ENCODE measurements at regions not wholly inside any gene's neighbourhood (a gene's known extent, or its start where the extent isn't known, plus 50 kb on each side); places are given as distances from the start of the nearest gene placed in this dataset.

DNA sequence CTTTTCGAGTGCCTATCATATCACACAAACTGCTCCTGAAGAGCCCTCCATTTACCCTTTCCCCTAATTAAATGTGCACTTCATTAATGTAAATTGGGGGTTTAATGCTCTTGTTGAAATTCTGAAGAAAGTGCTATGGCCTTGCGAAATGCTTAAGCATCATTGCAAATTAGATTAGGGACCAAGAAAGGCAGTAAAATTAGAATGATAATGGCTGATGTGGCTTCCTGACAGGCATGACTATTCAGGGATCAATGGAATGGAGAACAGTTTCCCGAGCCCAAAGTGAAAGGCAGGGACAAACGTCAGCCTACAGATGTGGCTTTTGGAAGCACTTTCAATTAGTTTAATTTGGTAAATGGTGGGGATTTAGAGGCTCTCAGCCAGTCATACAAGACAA lies 120.1 kb downstream of the NKX6-1 start:
- no peaks in the 10 kb centered on the region for H3K36me3 ChIP-seq (ENCODE audit: insufficient read depth, low read length, poor library complexity, severe bottlenecking)
- no peaks in the 10 kb centered on the region for H3K9me3 ChIP-seq (ENCODE audit: low read depth, low read length, poor library complexity, severe bottlenecking)
- CTCF ChIA-PET, result no interaction called here
- BruUV-seq (replicated peaks), result no TSS peak
- peaks cover 72% of the 10 kb centered on the region for H3K27me3 ChIP-seq (replicated peaks; ENCODE audit: insufficient read depth, low read depth, low read length, poor library complexity)
- no peak overlapping the region for H3K4me3 ChIP-seq (ENCODE audit: low read depth, low read length, poor library complexity, severe bottlenecking)
- POLR2A ChIA-PET (ENCODE audit: low non-redundant PET), result no interaction called here
- peak; percentile 48 for DNase-seq (ENCODE audit: low spot score)
- intact Hi-C loops (cut with micrococcal nuclease; ENCODE audit: unreplicated experiment), result no loop called here
- H3K27ac ChIP-seq (ENCODE audit: low read depth, low read length, poor library complexity, severe bottlenecking), result no peak overlapping the region
- no peak for TF ChIP-seq EZH2 (IDR thresholded peaks at IDR 0.05; ENCODE audit: borderline replicate concordance, low read depth, low read length, poor library complexity, severe bottlenecking)
- TF ChIP-seq CTCF (conservative IDR thresholded peaks at IDR 0.05; ENCODE audit: low read depth, low read length), result no peak
- H3K4me1 ChIP-seq (ENCODE audit: insufficient read depth, low read length, poor library complexity, severe bottlenecking), result peaks cover 7% of the 10 kb centered on the region

DNA sequence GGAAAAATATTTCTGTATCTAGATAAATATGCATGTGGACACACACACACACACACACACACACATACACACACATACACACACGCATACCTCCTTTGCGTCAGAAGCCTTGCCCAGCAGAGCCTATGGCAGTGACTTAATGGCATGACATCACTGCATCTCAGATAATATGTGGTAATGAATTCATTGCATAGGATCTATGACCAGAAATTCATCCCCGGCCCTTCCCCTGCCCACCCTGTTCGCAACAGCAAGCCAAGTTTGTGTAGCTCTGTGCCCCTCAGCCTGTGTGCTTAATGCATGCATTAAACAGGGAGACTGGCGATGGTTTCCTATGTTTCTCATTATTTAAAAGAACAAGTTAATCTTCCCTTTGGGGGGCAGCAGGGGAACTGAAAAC lies 120.7 kb downstream of the NKX6-1 start:
- Histone ChIP-seq H3K36me3 (ENCODE audit: insufficient read depth, low read length, poor library complexity, severe bottlenecking) (no peaks in the 10 kb centered on the region), H3K9me3 (ENCODE audit: low read depth, low read length, poor library complexity, severe bottlenecking) (no peaks in the 10 kb centered on the region), H3K4me1 (ENCODE audit: insufficient read depth, low read length, poor library complexity, severe bottlenecking) (peaks cover 7% of the 10 kb centered on the region), H3K4me3 (ENCODE audit: low read depth, low read length, poor library complexity, severe bottlenecking) (no peak overlapping the region), H3K27me3 (replicated peaks; ENCODE audit: insufficient read depth, low read depth, low read length, poor library complexity) (peaks cover 75% of the 10 kb centered on the region), H3K27ac (ENCODE audit: low read depth, low read length, poor library complexity, severe bottlenecking) (no peak overlapping the region)
- POLR2A ChIA-PET (ENCODE audit: low non-redundant PET), result interaction anchor here (0.6 kb wide), 1 partner anchor 519 kb away, joined by 3 read pairs; no protein-coding TSS in a partner anchor
- DNase-seq (ENCODE audit: low spot score), result peak; percentile 21
- intact Hi-C loops (cut with micrococcal nuclease; ENCODE audit: unreplicated experiment), result no loop called here
- TF ChIP-seq CTCF (conservative IDR thresholded peaks at IDR 0.05; ENCODE audit: low read depth, low read length) (no peak), EZH2 (IDR thresholded peaks at IDR 0.05; ENCODE audit: borderline replicate concordance, low read depth, low read length, poor library complexity, severe bottlenecking) (no peak)
- no TSS peak for BruUV-seq (replicated peaks)
- CTCF ChIA-PET, result no interaction called here

GRCh38 chr4:84366907-84367306 lies 132.2 kb downstream of the NKX6-1 start:
- Histone ChIP-seq H3K4me3 (ENCODE audit: low read depth, low read length, poor library complexity, severe bottlenecking) (no peak overlapping the region), H3K27me3 (replicated peaks; ENCODE audit: insufficient read depth, low read depth, low read length, poor library complexity) (peaks cover 57% of the 10 kb centered on the region), H3K4me1 (ENCODE audit: insufficient read depth, low read length, poor library complexity, severe bottlenecking) (no peaks in the 10 kb centered on the region), H3K27ac (ENCODE audit: low read depth, low read length, poor library complexity, severe bottlenecking) (no peak overlapping the region), H3K36me3 (ENCODE audit: insufficient read depth, low read length, poor library complexity, severe bottlenecking) (no peaks in the 10 kb centered on the region), H3K9me3 (ENCODE audit: low read depth, low read length, poor library complexity, severe bottlenecking) (no peaks in the 10 kb centered on the region)
- DNase-seq (ENCODE audit: low spot score), result no peak
- intact Hi-C loops (cut with micrococcal nuclease; ENCODE audit: unreplicated experiment), result no loop called here
- ChIA-PET POLR2A (ENCODE audit: low non-redundant PET) (no interaction called here), CTCF (no interaction called here)
- BruUV-seq (replicated peaks), result no TSS peak
- no peak for TF ChIP-seq CTCF (conservative IDR thresholded peaks at IDR 0.05; ENCODE audit: low read depth, low read length)
- TF ChIP-seq EZH2 (IDR thresholded peaks at IDR 0.05; ENCODE audit: borderline replicate concordance, low read depth, low read length, poor library complexity, severe bottlenecking), result no peak
